GM23338 (cell line): ENCODE measurements at regions not wholly inside any gene's neighbourhood (a gene's known extent, or its start where the extent isn't known, plus 50 kb on each side); places are given as distances from the start of the nearest gene placed in this dataset.

Experiments
- CTCF ChIP-seq, 2 experiments: fragments of 200-600 bp in 1 of 2; sonication (generic) in 1 of 2; conservative IDR thresholded peaks; 2 replicates each; pipeline versions ENCODE4 v1.5.1 to v1.6.1; 2016 to 2017; ENCODE audit warnings: antibody characterized with exemption in 2 of 2, low read depth in 2 of 2, mild to moderate bottlenecking in 2 of 2, moderate library complexity in 1 of 2
- EZH2 ChIP-seq: fragments of 200-600 bp; sonication (generic); IDR thresholded peaks from one replicate; pipeline ENCODE4 v1.8.0; 2017; ENCODE audit warnings: antibody characterized with exemption, mild to moderate bottlenecking, low read depth; ENCODE audit not compliant: unreplicated experiment
- EZH2phosphoT487 ChIP-seq: fragments of 200-600 bp; sonication (generic); IDR thresholded peaks from one replicate; pipeline ENCODE4 v1.8.1; 2018; ENCODE audit warnings: antibody characterized with exemption; ENCODE audit not compliant: unreplicated experiment
- NANOG ChIP-seq: IDR thresholded peaks from 2 replicates; pipeline ENCODE4 v1.6.1; 2016; ENCODE audit warnings: antibody characterized with exemption, borderline replicate concordance
- POLR2AphosphoS5 ChIP-seq: IDR thresholded peaks from 2 replicates; pipeline ENCODE4 v1.6.1; 2016; ENCODE audit warnings: antibody characterized with exemption, low read depth

GRCh38 chr2:62431512-62431911 is 74.5 kb downstream of the TMEM17 start:
- TF ChIP-seq NANOG (no peak), CTCF (conservative IDR thresholded peaks at IDR 0.05; ENCODE audit: low read depth in 2 of 2) (no peak), EZH2 (no peak), EZH2phosphoT487 (no peak), POLR2AphosphoS5 (no peak)
